Dendritic cell treated with granulocyte-macrophage colony-stimulating factor and Interleukin-4, amounts not matched to agents 40 ng/mL and 50 ng/mL, for 4 days (primary cell): ENCODE measurements at regions not wholly inside any gene's neighbourhood (a gene's known extent, or its start where the extent isn't known, plus 50 kb on each side); places are given as distances from the start of the nearest gene placed in this dataset.

Experiments
- H3K27ac Mint-ChIP-seq: one replicate; pipeline ENCODE4 v1.8.0; 2022; ENCODE audit warnings: mild to moderate bottlenecking, mixed read lengths
- H3K27me3 Mint-ChIP-seq: one replicate; pipeline ENCODE4 v1.8.0; 2022; ENCODE audit warnings: mild to moderate bottlenecking, mixed read lengths
- H3K36me3 Mint-ChIP-seq: one replicate; pipeline ENCODE4 v1.8.0; 2022; ENCODE audit warnings: low read depth, mixed read lengths
- H3K4me1 Mint-ChIP-seq: one replicate; pipeline ENCODE4 v1.8.0; 2022; ENCODE audit warnings: low read depth, mixed read lengths
- H3K4me3 Mint-ChIP-seq: one replicate; pipeline ENCODE4 v1.8.0; 2022; ENCODE audit warnings: mild to moderate bottlenecking, moderate library complexity, mixed read lengths
- H3K9me3 Mint-ChIP-seq: one replicate; pipeline ENCODE4 v1.8.0; 2022; ENCODE audit warnings: mixed read lengths
- intact Hi-C: fragments of 100-400 bp; cut with micrococcal nuclease; formaldehyde crosslinking; loops from one replicate; pipeline ENCODE4 v1.15.0; 2022

GRCh38 chr3:72669224-72669623 lies 179.0 kb downstream of the SHQ1 start:
- Mint-ChIP-seq H3K9me3 (no peaks in the 10 kb centered on the region), H3K4me3 (no peak overlapping the region), H3K27ac (no peak overlapping the region), H3K27me3 (peaks cover 38% of the 10 kb centered on the region), H3K4me1 (no peaks in the 10 kb centered on the region), H3K36me3 (no peaks in the 10 kb centered on the region)
- intact Hi-C loops = loop anchor here (5.0 kb wide), 1 partner anchor 153 kb away; no protein-coding TSS in a partner anchor

DNA sequence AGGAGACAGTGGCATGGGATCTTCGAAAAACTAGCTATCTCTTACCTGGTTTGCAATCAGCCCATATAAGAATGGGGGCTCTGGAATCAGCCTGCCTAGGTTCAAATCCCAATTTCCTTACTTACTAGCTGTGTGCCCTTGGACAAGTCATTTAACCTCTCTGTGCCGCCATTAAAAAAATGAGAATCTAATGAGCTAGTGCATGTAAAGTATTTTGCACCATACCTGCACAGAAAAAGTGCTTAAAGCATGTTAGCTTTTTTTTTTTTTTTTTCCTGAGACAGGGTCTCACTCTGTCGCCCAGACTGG lies 181.8 kb downstream of the SHQ1 start:
- Mint-ChIP-seq H3K27ac (no peak overlapping the region), H3K4me1 (no peaks in the 10 kb centered on the region), H3K9me3 (no peaks in the 10 kb centered on the region), H3K4me3 (no peak overlapping the region), H3K36me3 (no peaks in the 10 kb centered on the region), H3K27me3 (peaks cover 25% of the 10 kb centered on the region)
- intact Hi-C loops = loop anchor here (5.0 kb wide), 1 partner anchor 156 kb away; no protein-coding TSS in a partner anchor

DNA sequence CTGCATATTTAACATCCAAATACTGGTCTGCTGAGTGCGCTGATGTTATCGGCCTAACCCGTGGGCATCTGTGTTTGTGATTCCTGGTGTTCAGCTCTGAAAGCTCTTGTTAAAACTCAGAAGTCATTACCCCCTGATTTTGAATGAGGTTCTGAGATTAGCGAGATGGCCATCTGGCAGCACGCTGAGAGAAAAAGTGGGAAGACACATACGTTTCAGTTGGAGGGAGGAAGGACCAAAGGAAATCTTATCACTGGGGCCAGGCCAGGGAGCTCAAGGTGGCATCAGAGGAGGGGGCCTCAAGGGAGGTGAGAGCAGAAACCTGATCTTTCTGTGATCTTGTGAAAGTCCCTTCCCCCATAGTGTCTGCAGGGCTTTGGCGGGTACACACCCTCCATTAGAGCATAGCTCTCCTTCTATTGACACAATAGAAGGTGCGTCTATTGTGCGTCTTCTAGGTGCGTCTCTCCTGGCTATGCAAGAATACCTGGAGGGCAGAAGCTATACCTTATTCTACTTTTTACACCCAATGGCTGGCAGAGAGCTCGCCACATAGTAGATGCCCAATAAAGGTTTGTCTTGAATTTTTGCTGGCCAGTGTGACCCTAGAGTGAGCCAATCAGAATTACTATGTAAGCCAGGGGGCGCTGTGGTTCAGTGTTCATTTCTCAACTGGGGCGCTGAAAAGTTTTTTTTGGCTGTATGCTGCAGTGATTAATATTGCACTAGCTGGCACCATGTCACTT lies 182.4 kb downstream of the SHQ1 start:
- peaks cover 21% of the 10 kb centered on the region for H3K27me3 Mint-ChIP-seq
- no peak overlapping the region for H3K4me3 Mint-ChIP-seq
- H3K9me3 Mint-ChIP-seq = no peaks in the 10 kb centered on the region
- no peaks in the 10 kb centered on the region for H3K36me3 Mint-ChIP-seq
- H3K4me1 Mint-ChIP-seq = peaks cover 3% of the 10 kb centered on the region
- intact Hi-C loops = loop anchor here (5.0 kb wide), 1 partner anchor 156 kb away; no protein-coding TSS in a partner anchor
- no peak overlapping the region for H3K27ac Mint-ChIP-seq

- H3K4me1 Mint-ChIP-seq = peaks cover 10% of the 10 kb centered on the region
- intact Hi-C loops = loop anchor here (5.0 kb wide), 1 partner anchor 157 kb away; no protein-coding TSS in a partner anchor
- peaks cover 14% of the 10 kb centered on the region for H3K27me3 Mint-ChIP-seq
- no peak overlapping the region for H3K4me3 Mint-ChIP-seq
- H3K27ac Mint-ChIP-seq = no peak overlapping the region
- no peaks in the 10 kb centered on the region for H3K36me3 Mint-ChIP-seq
- H3K9me3 Mint-ChIP-seq = no peaks in the 10 kb centered on the region
Measured at GRCh38 chr3:72665103-72665502, 183.1 kb downstream of the SHQ1 start.

DNA sequence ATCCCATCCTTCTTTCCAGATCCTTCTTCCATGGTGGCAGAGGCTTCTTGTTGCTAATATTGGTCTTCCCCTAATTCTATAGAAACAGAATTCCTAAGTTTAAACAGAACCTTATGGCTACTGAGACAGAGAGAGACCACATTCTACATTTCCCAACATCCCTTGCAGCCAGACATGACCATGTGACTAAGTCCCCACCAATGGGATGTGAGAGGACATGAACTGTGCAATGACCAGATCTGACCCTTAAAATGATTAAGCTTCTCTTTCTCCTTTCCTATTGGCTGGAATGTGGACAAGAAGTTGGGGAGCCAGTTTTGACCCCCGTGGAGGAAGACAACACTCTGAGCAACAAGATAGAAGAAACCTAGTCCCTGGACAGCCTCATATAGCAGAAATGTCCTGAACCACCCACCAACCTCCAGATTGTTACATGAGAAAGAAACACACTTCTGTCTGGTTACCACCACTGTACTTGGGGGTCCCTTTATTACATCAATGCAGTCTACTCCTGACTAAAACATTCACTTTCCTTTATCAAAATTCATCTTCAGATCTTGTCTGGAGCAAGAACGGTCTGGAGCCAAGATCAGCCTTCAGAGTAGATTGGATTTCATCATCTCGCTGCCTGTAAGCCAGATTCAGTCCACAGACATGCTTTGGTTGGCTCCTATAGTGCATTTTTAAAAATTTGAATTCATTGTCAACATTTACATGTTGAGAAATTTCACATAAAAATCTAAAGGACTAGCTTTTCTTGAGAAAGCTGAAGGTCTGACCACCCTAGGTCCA lies 183.9 kb downstream of the SHQ1 start:
- H3K4me1 Mint-ChIP-seq = peaks cover 16% of the 10 kb centered on the region
- H3K36me3 Mint-ChIP-seq = no peaks in the 10 kb centered on the region
- H3K27ac Mint-ChIP-seq = no peak overlapping the region
- H3K9me3 Mint-ChIP-seq = no peaks in the 10 kb centered on the region
- H3K4me3 Mint-ChIP-seq = no peak overlapping the region
- intact Hi-C loops = no loop called here
- peaks cover 21% of the 10 kb centered on the region for H3K27me3 Mint-ChIP-seq

DNA sequence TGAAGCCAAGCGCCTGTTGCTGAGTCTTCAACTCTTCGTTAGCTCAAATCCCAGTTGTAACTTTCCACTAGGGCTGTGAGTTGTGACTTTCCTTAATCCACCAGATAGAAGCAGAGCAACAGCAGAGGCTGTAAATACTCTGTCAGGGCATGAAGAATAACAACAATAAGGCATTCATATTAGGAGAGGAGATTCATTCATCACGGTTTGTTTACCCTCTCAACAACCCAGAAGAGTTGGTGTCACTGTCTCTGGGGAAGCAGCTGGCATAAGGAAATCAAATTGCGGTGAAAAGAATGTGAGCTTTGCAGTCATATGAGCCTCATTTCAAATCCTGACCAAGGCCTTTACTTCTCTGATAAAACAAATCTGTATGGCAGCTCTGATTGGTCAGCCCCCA lies 184.8 kb downstream of the SHQ1 start:
- H3K36me3 Mint-ChIP-seq = no peaks in the 10 kb centered on the region
- peaks cover 21% of the 10 kb centered on the region for H3K27me3 Mint-ChIP-seq
- no peaks in the 10 kb centered on the region for H3K9me3 Mint-ChIP-seq
- H3K27ac Mint-ChIP-seq = no peak overlapping the region
- no peak overlapping the region for H3K4me3 Mint-ChIP-seq
- H3K4me1 Mint-ChIP-seq = peaks cover 16% of the 10 kb centered on the region
- intact Hi-C loops = no loop called here

- no peak overlapping the region for H3K4me3 Mint-ChIP-seq
- intact Hi-C loops = no loop called here
Measured at GRCh38 chr3:72661115-72661457, 187.2 kb downstream of the SHQ1 start.

GRCh38 chr3:72660270-72661114 lies 187.8 kb downstream of the SHQ1 start:
- Mint-ChIP-seq H3K36me3 (no peaks in the 10 kb centered on the region), H3K4me3 (no peak overlapping the region), H3K9me3 (no peaks in the 10 kb centered on the region), H3K27me3 (peaks cover 19% of the 10 kb centered on the region), H3K27ac (no peak overlapping the region), H3K4me1 (peaks cover 21% of the 10 kb centered on the region)
- intact Hi-C loops = no loop called here

More at GRCh38 chr3:72661115-72661457, 187.2 kb downstream of the SHQ1 start:
- Mint-ChIP-seq H3K4me1 (peaks cover 21% of the 10 kb centered on the region), H3K27me3 (peaks cover 15% of the 10 kb centered on the region), H3K9me3 (no peaks in the 10 kb centered on the region), H3K36me3 (no peaks in the 10 kb centered on the region), H3K27ac (no peak overlapping the region)

DNA sequence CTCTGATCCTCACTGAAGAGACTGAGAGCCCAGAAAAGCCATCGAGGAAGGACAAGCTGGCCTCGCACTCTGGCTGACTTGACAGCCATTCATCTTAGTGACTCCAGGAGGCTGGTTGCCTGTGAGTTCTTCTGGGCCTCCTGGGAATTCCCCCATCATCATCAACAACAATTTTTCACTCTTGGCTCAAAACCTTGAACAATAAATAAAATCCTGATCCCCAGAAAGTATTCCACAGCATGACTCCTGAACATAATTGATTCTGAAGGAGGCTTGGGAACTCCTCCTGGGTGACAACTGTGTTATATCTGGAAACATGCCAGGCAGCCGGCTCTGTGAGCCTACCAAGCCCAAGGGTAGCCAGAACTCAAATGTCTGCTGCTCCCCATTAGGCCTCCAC lies 188.6 kb downstream of the SHQ1 start:
- intact Hi-C loops = no loop called here
- Mint-ChIP-seq H3K9me3 (no peaks in the 10 kb centered on the region), H3K36me3 (no peaks in the 10 kb centered on the region)

DNA sequence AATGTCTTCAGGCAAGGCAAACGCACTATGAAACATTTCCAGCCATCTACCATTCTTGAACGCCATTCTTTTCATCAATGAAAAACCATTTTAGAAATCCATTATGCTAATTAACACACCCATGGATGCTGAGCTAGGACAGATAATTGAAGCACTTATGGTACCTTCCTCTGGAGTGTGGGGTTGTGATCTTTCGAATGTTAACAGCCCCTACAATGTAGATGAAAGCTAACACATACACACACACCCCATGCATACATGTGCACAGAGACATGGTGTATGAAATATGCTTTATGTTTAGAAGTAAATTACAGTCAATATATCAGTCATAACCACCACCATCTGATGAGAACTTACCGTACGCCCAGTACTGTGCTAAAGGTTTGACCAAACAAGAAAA lies 189.1 kb downstream of the SHQ1 start:
- no peaks in the 10 kb centered on the region for H3K9me3 Mint-ChIP-seq
- H3K4me1 Mint-ChIP-seq = peaks cover 29% of the 10 kb centered on the region
- H3K27me3 Mint-ChIP-seq = peaks cover 26% of the 10 kb centered on the region
- no peaks in the 10 kb centered on the region for H3K36me3 Mint-ChIP-seq
- intact Hi-C loops = no loop called here
- H3K27ac Mint-ChIP-seq = no peak overlapping the region
- no peak overlapping the region for H3K4me3 Mint-ChIP-seq

More for the DNA sequence above, 188.6 kb downstream of the SHQ1 start:
- no peak overlapping the region for H3K4me3 Mint-ChIP-seq
- H3K27ac Mint-ChIP-seq = no peak overlapping the region
- H3K27me3 Mint-ChIP-seq = peaks cover 27% of the 10 kb centered on the region
- peaks cover 29% of the 10 kb centered on the region for H3K4me1 Mint-ChIP-seq

GRCh38 chr3:72658466-72659100 lies 189.7 kb downstream of the SHQ1 start:
- intact Hi-C loops = no loop called here
- no peak overlapping the region for H3K27ac Mint-ChIP-seq
- H3K4me1 Mint-ChIP-seq = peaks cover 29% of the 10 kb centered on the region
- no peaks in the 10 kb centered on the region for H3K9me3 Mint-ChIP-seq
- H3K36me3 Mint-ChIP-seq = no peaks in the 10 kb centered on the region
- no peak overlapping the region for H3K4me3 Mint-ChIP-seq
- peaks cover 29% of the 10 kb centered on the region for H3K27me3 Mint-ChIP-seq

GRCh38 chr3:72657666-72658065 lies 190.6 kb downstream of the SHQ1 start:
- Mint-ChIP-seq H3K27ac (no peak overlapping the region), H3K27me3 (peaks cover 29% of the 10 kb centered on the region), H3K36me3 (no peaks in the 10 kb centered on the region), H3K4me1 (peaks cover 29% of the 10 kb centered on the region), H3K4me3 (no peak overlapping the region), H3K9me3 (no peaks in the 10 kb centered on the region)
- intact Hi-C loops = no loop called here

GRCh38 chr3:72655723-72656122 lies 192.5 kb downstream of the SHQ1 start:
- Mint-ChIP-seq H3K4me1 (peaks cover 35% of the 10 kb centered on the region), H3K36me3 (no peaks in the 10 kb centered on the region), H3K9me3 (peaks cover 12% of the 10 kb centered on the region), H3K4me3 (no peak overlapping the region), H3K27ac (no peak overlapping the region), H3K27me3 (peaks cover 39% of the 10 kb centered on the region)
- intact Hi-C loops = no loop called here
